Middle frontal gyrus (tissue), 1 donor: ENCODE measurements at regions not wholly inside any gene's neighbourhood (a gene's known extent, or its start where the extent isn't known, plus 50 kb on each side); places are given as distances from the start of the nearest gene placed in this dataset.
A peak's percentile ranks its signal among the peaks of the same experiment; 100 is the strongest.

Source experiments
- DNase-seq: peaks from one replicate; pipeline ENCODE4 v3.0.0-alpha.2; 2015; ENCODE audit warnings: low spot score; ENCODE audit errors: extremely low spot score

GRCh38 chr1:199682081-199682480, 345.4 kb upstream of the NR5A2 start:
- no peak for DNase-seq

- peak; percentile 44 for DNase-seq
Observed at GRCh38 chr1:199684686-199685273, 342.7 kb upstream of the NR5A2 start.

- no peak for DNase-seq
Observed at GRCh38 chr1:199685369-199685768, 342.1 kb upstream of the NR5A2 start.

DNA sequence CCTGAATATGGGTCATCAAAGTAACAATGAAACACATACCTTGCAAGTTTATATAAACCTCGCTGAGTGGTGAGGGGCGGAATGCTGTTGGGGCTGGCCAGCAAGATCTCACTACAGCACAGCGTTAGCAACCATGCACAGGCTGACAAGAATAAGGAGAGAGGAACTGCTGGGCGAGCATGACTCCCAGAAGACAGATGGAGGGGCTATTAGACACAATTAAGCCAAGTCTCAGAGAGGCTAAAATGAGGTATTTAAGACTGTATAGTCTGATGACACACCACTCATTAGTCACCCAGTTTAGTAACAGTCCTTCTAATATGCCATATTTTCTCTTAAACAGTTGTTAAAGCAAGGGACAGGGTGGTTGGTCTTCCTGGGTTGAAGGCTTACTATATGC, 340.2 kb upstream of the NR5A2 start:
- no peak for DNase-seq

DNA sequence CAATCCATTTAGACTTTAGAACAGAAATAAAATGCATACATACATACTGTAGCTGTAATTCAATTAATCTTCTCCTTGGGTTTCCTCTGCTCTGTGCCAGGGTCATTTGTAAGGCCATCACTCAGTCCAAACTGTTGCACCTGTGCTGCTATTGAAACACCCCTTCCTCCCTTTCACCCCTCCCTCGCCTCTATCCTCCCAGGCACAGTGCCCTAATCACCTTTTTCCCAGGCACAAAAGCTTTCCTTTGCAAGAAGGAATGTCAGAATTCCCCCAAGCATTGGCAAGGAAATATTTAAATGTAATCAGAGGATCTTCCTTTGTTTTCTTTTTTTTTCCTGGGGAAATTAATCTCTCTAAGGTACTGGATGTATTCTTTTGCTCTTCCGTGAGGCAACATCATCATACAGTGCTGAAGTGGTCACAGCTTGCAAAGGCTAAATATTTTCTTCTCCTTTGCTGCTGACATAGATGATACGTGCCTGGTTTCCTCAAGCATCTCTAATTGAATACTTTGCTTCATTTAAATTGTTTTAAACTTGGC, 339.3 kb upstream of the NR5A2 start:
- DNase-seq: no peak

GRCh38 chr1:199688774-199689173, 338.7 kb upstream of the NR5A2 start:
- DNase-seq: no peak

DNA sequence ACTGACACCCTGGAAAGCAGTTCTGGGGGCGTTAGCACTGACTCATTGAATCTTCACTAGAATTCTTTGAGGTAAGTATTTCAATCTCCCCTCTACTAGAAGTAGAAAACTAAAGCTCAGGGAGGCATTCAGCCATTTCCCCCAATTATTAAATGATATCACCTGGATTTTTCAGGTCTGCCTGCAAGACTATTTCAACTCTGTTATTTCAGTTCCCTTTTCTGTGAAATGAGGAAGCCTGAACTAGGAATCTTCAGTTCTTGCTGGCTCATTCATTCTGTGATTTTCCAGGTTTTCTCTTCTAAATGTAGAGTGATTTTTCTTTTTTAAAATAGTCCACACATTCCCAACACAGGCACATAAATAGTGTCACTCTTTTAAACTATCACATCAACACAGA, 337.0 kb upstream of the NR5A2 start:
- DNase-seq: no peak

- no peak for DNase-seq
Observed at GRCh38 chr1:199691540-199691939, 336.0 kb upstream of the NR5A2 start.

DNA sequence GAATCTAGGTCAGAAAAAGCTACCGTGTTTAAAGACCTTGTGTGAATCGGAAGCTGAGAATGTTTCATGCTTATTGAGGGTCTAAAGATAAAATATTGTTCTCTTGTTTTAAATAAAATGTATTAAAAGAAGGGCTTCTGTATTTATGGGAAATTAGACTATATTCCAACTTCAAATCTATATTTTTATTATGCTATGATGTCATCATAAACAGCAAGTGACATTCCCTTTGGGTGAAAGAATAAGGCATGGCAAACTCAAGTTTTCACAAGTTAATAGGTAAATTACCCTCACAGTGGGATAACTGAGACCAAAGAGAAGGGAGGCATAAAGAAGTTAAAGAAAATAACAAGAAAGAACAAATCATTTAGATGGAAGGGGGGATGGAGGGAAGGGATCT, 333.8 kb upstream of the NR5A2 start:
- no peak for DNase-seq

DNA sequence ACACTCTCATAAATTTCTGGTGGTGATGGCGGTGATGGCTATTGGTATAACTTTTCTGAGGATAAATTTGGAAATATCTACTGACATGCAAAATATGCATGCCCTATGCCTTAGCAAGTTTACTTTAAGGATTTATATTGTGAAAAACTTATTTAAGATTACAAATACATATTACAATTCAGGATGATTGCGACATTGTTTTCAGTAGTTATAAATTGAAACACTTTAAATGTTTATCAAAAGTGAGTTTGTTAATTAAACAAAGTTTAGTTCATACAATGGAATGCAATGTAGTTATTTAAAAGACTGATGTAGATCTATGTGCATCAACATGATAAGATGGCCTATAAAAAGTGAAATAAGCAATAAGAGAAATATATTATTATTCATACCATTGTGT, 331.3 kb upstream of the NR5A2 start:
- no peak for DNase-seq

GRCh38 chr1:199698222-199698621, 329.3 kb upstream of the NR5A2 start:
- DNase-seq: no peak

DNA sequence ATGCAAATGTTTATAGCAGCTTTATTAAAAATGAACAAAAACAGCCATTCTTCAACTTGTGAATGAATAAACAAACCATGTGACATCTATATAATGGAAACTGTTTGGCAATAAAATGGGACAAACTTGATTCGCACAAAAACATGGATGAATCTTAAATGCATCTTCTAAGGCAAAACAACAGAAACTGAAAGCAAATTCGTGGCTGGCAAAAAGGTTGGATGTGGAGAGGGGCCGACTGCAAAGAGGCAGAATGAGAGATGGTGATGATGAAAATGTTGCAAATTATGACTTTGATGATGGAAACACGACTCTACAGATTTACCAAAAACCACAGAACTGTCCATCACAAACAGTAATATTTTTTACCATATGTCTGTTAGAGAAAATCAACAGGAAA, 327.0 kb upstream of the NR5A2 start:
- no peak for DNase-seq

GRCh38 chr1:199701726-199702125, 325.8 kb upstream of the NR5A2 start:
- DNase-seq: no peak

DNA sequence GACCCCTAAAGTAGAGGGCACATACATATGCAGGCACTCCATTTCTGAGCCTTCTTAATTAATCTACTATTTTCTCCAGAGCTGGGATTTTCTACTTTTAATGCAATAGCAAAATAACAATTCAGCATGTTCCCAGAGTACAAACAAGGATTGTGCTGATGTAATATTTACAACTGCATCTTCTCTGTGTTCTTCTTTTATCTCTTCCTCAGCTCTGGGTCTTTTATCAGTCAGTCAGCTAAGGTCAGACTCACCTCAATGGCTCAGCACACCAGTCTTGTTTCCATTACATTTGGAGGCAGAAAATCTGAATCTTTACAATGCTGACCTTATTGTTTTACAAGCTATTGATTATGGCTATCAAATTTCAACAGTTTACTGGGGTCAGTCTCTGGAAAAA, 323.3 kb upstream of the NR5A2 start:
- DNase-seq: no peak

DNA sequence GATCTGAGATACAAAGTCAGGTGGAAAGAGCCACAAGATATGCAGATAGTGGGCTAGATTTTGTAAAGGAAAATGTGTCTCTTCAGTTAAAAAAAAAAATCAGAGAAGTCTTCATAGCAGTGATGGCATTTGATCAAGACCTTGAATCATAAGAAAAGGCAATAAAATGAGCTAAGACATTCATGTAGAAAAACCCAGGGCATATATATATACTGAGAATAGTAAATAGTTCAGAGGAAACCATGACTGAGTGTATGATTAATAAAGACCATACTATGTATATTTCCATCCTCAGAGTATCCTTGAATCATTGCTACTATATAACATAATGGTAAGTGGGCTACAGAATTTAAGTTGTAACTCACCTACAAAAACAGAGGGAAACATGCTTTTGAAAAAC, 321.7 kb upstream of the NR5A2 start:
- no peak for DNase-seq

DNA sequence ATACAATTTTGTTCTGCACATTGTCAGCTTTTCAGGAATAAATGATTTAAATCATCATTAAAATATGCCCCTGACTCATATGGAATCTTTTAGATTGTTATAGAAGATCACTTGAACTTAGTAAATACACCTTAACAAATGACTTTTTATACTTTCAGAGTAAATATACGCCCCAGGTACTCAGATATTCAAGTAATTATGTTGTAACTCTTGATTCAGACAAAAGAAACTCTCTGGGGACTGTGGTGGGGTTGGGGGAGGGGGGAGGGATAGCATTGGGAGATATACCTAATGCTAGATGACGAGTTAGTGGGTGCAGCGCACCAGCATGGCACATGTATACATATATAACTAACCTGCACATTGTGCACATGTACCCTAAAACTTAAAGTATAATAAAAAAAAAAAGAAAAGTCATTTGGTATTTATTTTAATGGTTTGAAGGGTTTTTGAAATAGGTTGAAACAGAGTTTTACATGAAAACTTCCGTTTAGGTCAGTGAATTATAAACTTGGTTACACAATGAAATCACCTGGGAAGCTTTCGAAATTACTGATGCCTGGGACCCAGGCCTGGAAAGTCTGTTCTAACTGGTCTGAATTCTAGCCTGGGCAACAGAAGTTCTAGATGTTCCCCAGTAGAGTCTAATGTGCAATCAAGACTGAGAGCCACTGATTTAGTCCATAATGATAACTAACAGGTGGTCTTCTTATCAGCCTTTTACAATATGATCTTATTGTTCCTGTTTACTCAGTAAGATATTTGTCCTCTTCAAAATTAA, 320.5 kb upstream of the NR5A2 start:
- DNase-seq: no peak

GRCh38 chr1:199710974-199711373, 316.5 kb upstream of the NR5A2 start:
- DNase-seq: no peak

DNA sequence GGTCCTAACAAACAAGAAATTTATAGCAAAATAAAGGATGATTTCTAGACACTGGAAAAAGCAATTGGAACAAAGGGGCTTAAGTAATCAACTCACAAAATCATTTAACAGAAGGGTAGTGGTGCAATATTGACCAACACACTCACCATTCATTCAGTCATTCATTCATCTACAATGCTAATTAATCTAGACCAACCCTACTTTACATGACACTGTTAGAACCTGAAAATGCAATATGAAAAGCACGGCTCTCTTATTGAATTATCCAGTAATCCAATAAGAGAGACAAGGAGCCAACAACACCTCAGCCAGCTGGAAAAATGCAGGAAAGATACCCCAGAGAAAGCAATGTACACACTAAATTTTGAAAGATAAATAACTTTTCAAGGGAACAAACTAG, 310.8 kb upstream of the NR5A2 start:
- DNase-seq: no peak

- DNase-seq: no peak
Observed at GRCh38 chr1:199719156-199719842, 308.2 kb upstream of the NR5A2 start.

GRCh38 chr1:199720496-199720895, 307.0 kb upstream of the NR5A2 start:
- no peak for DNase-seq

GRCh38 chr1:199721001-199721400, 306.5 kb upstream of the NR5A2 start:
- DNase-seq: no peak

- DNase-seq: no peak
Observed at GRCh38 chr1:199723250-199723956, 304.1 kb upstream of the NR5A2 start.
